ENCODE measurements at regions not wholly inside any gene's neighbourhood (a gene's known extent, or its start where the extent isn't known, plus 50 kb on each side); places are given as distances from the start of the nearest gene placed in this dataset.
"Not testable (repeated sequence)": the region's sequence is repeated elsewhere in the genome, so short reads cannot be mapped to it uniquely, and the experiment has no call there.

GRCh38 chrX:106457802-106458201 lies 154.0 kb upstream of the RADX start:
- no peak for DNase-seq (ENCODE audit: low read depth)
- H3K4me3 ChIP-seq (ENCODE audit: low read depth, low read length): no peak overlapping the region
- TF ChIP-seq, protein P1, sequence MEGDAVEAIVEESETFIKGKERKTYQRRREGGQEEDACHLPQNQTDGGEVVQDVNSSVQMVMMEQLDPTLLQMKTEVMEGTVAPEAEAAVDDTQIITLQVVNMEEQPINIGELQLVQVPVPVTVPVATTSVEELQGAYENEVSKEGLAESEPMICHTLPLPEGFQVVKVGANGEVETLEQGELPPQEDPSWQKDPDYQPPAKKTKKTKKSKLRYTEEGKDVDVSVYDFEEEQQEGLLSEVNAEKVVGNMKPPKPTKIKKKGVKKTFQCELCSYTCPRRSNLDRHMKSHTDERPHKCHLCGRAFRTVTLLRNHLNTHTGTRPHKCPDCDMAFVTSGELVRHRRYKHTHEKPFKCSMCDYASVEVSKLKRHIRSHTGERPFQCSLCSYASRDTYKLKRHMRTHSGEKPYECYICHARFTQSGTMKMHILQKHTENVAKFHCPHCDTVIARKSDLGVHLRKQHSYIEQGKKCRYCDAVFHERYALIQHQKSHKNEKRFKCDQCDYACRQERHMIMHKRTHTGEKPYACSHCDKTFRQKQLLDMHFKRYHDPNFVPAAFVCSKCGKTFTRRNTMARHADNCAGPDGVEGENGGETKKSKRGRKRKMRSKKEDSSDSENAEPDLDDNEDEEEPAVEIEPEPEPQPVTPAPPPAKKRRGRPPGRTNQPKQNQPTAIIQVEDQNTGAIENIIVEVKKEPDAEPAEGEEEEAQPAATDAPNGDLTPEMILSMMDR (conservative IDR thresholded peaks at IDR 0.05; ENCODE audit: low read depth, low read length): no peak

DNA sequence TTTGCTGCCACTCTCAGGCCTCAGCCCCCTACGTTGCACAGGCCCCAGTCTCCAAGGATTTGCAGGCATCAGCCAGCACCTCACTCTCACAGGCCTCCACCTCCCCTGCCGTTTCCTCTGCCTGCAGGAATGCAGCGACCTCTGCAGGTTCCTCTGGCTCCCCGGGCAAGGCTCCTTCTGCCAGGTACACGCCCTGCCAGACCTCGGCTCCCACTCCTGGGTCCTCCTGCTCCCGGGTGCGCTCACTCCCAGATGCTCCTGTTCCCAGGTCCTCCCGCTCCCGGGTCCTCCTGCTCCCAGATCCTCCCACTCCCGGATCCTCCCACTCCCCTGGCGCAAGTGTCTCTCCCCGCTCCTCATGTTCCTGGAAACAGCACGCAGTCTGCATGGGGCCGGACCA lies 144.4 kb upstream of the RADX start:
- no peak for DNase-seq (ENCODE audit: low read depth)
- H3K4me3 ChIP-seq (ENCODE audit: low read depth, low read length): no peak overlapping the region
- TF ChIP-seq, protein P1 (conservative IDR thresholded peaks at IDR 0.05; ENCODE audit: low read depth, low read length): no peak

DNA sequence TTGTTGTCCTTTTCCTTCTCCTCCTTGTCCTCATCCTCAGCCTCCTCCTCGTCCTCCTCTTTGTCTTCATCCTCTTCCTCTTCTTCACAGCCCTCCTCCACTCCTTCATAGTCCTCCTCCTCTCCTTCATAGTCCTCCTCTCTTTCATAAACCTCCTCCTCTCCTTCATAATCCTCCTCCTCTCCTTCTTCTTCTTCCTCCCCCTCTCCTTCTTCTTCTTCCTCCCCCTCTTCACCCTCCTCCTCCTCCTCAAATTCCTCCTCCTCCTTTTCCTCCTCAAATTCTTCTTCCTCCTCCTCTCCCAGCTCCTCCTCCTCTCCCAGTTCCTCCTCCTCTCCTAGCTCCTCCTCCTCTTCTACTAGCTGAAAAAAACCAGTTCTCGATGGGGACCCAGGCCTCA lies 143.8 kb upstream of the RADX start:
- no peak overlapping the region for H3K4me3 ChIP-seq (ENCODE audit: low read depth, low read length)
- DNase-seq (ENCODE audit: low read depth): no peak
- TF ChIP-seq, protein P1 (conservative IDR thresholded peaks at IDR 0.05; ENCODE audit: low read depth, low read length): no peak

- DNase-seq (ENCODE audit: low read depth): no peak
- TF ChIP-seq, protein P1 (conservative IDR thresholded peaks at IDR 0.05; ENCODE audit: low read depth, low read length): no peak
- H3K4me3 ChIP-seq (ENCODE audit: low read depth, low read length): no peak overlapping the region
Observed at GRCh38 chrX:106468433-106468832, 143.3 kb upstream of the RADX start.

DNA sequence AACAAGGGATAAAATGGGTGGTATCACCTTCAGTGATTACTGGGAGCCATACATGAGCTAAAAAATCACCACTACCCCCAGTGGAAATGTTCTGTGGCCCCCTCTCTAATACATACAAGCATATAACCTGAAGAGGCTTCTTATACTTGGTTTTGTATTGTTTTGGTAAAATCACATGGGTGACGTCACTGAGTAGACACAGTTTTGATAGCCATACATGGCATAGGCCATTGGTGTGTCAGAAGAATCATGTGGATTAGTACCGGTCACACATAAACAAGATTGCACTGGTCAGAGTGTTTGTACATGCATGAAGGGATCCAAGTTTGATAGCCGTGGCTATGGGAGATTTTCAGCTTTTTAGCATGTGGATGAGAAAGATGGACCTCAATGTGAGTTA lies 131.9 kb upstream of the RADX start:
- no peak for DNase-seq (ENCODE audit: low read depth)
- H3K4me3 ChIP-seq (ENCODE audit: low read depth, low read length): no peak overlapping the region
- TF ChIP-seq, protein P1 (conservative IDR thresholded peaks at IDR 0.05; ENCODE audit: low read depth, low read length): no peak

GRCh38 chrX:106481341-106481740 lies 130.4 kb upstream of the RADX start:
- TF ChIP-seq, protein P1 (conservative IDR thresholded peaks at IDR 0.05; ENCODE audit: low read depth, low read length): peak; percentile 68
- no peak overlapping the region for H3K4me3 ChIP-seq (ENCODE audit: low read depth, low read length)
- peak; percentile 59 for DNase-seq (ENCODE audit: low read depth)

GRCh38 chrX:106484233-106484632 lies 127.5 kb upstream of the RADX start:
- no peak overlapping the region for H3K4me3 ChIP-seq (ENCODE audit: low read depth, low read length)
- DNase-seq (ENCODE audit: low read depth): no peak
- TF ChIP-seq, protein P1 (conservative IDR thresholded peaks at IDR 0.05; ENCODE audit: low read depth, low read length): no peak

DNA sequence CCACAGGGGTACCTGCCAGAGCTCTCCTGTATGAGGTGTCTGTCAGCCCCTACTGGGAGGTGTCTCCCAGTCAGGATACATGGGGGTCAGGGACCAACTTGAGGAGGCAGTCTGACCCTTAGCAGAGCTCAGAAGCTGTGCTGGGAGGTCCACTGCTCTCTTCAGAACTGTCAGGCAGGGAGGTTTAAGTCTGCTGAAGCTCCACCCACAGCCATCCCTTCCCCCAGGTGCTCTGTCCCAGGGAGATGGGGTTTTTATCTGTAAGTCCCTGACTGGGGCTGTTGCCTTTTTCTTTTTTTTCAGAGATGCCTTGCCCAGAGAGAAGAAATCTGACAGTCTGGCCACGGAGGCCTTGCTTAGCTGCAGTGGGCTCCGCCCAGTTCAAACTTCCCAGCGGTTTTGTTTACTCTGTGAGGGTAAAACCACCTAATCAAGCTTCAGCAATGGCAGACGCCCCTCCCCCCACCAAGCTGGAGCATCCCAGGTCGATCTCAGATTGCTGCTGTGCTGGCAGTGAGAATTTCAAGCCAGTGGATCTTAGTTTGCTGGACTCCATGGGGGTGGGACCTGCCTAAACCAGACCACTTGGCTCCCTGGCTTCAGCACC lies 118.5 kb upstream of the RADX start:
- not testable (repeated sequence) for H3K4me3 ChIP-seq (ENCODE audit: low read depth, low read length); DNase-seq (ENCODE audit: low read depth)

Measured in choroid plexus epithelial cell (primary cell).